GM12878 (cell line): ENCODE measurements at regions not wholly inside any gene's neighbourhood (a gene's known extent, or its start where the extent isn't known, plus 50 kb on each side); places are given as distances from the start of the nearest gene placed in this dataset.
A peak's percentile ranks its signal among the peaks of the same experiment; 100 is the strongest.

Experiments used
- ATAC-seq: fragments of 200-7000 bp; cut with Tn5 transposase; 3 replicates; pipeline ENCODE4 v1.9.1; 2020; ENCODE audit warnings: mild to moderate bottlenecking, moderate library complexity
- BruUV-seq: library from RNA; stranded (reverse); fragments of 400-500 nt; replicated peaks from 2 replicates; lab custom pipeline; 2021; lab: Mats Ljungman, UMichigan
- CTCF ChIA-PET: fragments of 300-600 bp; sonication (Branson Sonifier 250); formaldehyde crosslinking; extraction: SDS; loops from one replicate; lab custom pipeline; 2021; ENCODE audit warnings: inconsistent platforms; lab: Yijun Ruan, JAX
- POLR2A ChIA-PET: fragments of 350-600 bp; formaldehyde crosslinking; extraction: SDS; loops from one replicate; lab custom pipeline; 2021; ENCODE audit warnings: inconsistent platforms; lab: Charles Lee
- RAD21 ChIA-PET: fragments of 300-600 bp; sonication (Branson Sonifier 250); formaldehyde crosslinking; loops from one replicate; lab custom pipeline; 2023; ENCODE audit warnings: antibody characterized with exemption; ENCODE audit not compliant: unreplicated experiment; lab: Charles Lee
- SMC1A ChIA-PET: fragments of 300-600 bp; sonication (Branson Sonifier 250); formaldehyde crosslinking; loops from one replicate; lab custom pipeline; 2023; ENCODE audit not compliant: unreplicated experiment, uncharacterized antibody; lab: Charles Lee
- DNase-seq: peaks from one replicate; pipeline ENCODE4 v3.0.0-alpha.2; 2011; ENCODE audit warnings: low read depth, low spot score
- FAIRE-seq: peaks from 3 replicates; lab custom pipeline; 2011; peaks lifted over from hg19 to GRCh38; lab: Jason Lieb, UNC
- H2AFZ ChIP-seq: 2 replicates; pipeline ENCODE4 v1.6.0; 2011; ENCODE audit warnings: low read depth, low read length, control low read depth; ENCODE audit not compliant: control insufficient read depth
- H3K27ac ChIP-seq: 2 replicates; pipeline ENCODE4 v1.5.1; 2011; ENCODE audit warnings: control low read depth; ENCODE audit not compliant: control insufficient read depth, insufficient read depth
- H3K27me3 ChIP-seq, 2 experiments: replicated peaks in 1 of 2; 2 replicates each; pipeline versions ENCODE4 v1.6.0 to v1.6.1; 2011; ENCODE audit warnings: low read length in 1 of 2; ENCODE audit not compliant: control insufficient read depth in 2 of 2, insufficient read depth in 2 of 2
- H3K36me3 ChIP-seq, 2 experiments: 2 replicates each; pipeline ENCODE4 v1.5.1; 2011; ENCODE audit warnings: low read length in 1 of 2; ENCODE audit not compliant: control insufficient read depth in 2 of 2, insufficient read depth in 2 of 2
- H3K4me1 ChIP-seq: 2 replicates; pipeline ENCODE4 v1.6.1; 2011; ENCODE audit warnings: mild to moderate bottlenecking, low read length, moderate library complexity, mixed read lengths; ENCODE audit not compliant: control insufficient read depth, insufficient read depth
- H3K4me2 ChIP-seq: 2 replicates; pipeline ENCODE4 v1.6.0; 2011; ENCODE audit warnings: control low read depth; ENCODE audit not compliant: control insufficient read depth, insufficient read depth
- H3K4me3 ChIP-seq: fragments of 200-600 bp; sonication (generic); 2 replicates; pipeline ENCODE4 v1.5.1; 2016
- H3K79me2 ChIP-seq: 2 replicates; pipeline ENCODE4 v1.6.0; 2011; ENCODE audit warnings: low read length; ENCODE audit not compliant: control insufficient read depth, insufficient read depth
- H3K9ac ChIP-seq: 2 replicates; pipeline ENCODE4 v1.8.0; 2011; ENCODE audit warnings: low read length, control low read depth, mixed read lengths; ENCODE audit not compliant: control insufficient read depth, insufficient read depth
- H3K9me3 ChIP-seq: replicated peaks from 3 replicates; pipeline ENCODE4 v1.5.1; 2011; ENCODE audit warnings: mild to moderate bottlenecking, low read length; ENCODE audit not compliant: control insufficient read depth, insufficient read depth
- H4K20me1 ChIP-seq: 2 replicates; pipeline ENCODE4 v1.6.0; 2011; ENCODE audit not compliant: control insufficient read depth, insufficient read depth
- BACH1 ChIP-seq: fragments of 450-650 bp; IDR thresholded peaks from 2 replicates; pipeline ENCODE4 v1.6.1; 2017; ENCODE audit warnings: mild to moderate bottlenecking, borderline replicate concordance
- EED ChIP-seq: sonication (generic); IDR thresholded peaks from 2 replicates; pipeline ENCODE4 v1.6.1; 2016; ENCODE audit warnings: antibody characterized with exemption, low read depth
- HDAC6 ChIP-seq: fragments of 200-600 bp; sonication (generic); IDR thresholded peaks from one replicate; pipeline ENCODE4 v1.8.0; 2017; ENCODE audit warnings: antibody characterized with exemption; ENCODE audit not compliant: unreplicated experiment
- RAD51 ChIP-seq: fragments of 450-650 bp; IDR thresholded peaks from 2 replicates; pipeline ENCODE4 v1.6.1; 2016; ENCODE audit warnings: moderate library complexity, mild to moderate bottlenecking, inconsistent platforms
- SMARCA5 ChIP-seq: fragments of 450-650 bp; IDR thresholded peaks from 2 replicates; pipeline ENCODE4 v1.6.1; 2017; ENCODE audit warnings: mild to moderate bottlenecking
- TBL1XR1 ChIP-seq: IDR thresholded peaks from 2 replicates; pipeline ENCODE4 v1.6.1; 2012; ENCODE audit warnings: low read depth, low read length, improper control_type of control experiment
- WGBS: methylation state at CpG from one replicate; pipeline ENCODE4 v1.1.6; 2016; ENCODE audit warnings: low lambda C conversion rate; ENCODE audit not compliant: insufficient replicate concordance, insufficient coverage; ENCODE audit errors: missing lambda C conversion rate; 5-methylcytosine and 5-hydroxymethylcytosine counted together
- in situ Hi-C: fragments of 300-500 bp; cut with MboI; formaldehyde crosslinking; loops from 9 replicates; pipeline ENCODE4 v1.14.3; 2018; ENCODE audit warnings: mixed read lengths
- intact Hi-C: fragments of 100-400 bp; cut with micrococcal nuclease; formaldehyde crosslinking; loops from one replicate; pipeline ENCODE4 v1.14.2; 2022; ENCODE audit not compliant: unreplicated experiment
- TF ChIP-seq, protein P1 (sequence below): fragments of 450-650 bp; IDR thresholded peaks from 2 replicates; pipeline ENCODE4 v1.6.1; 2017; ENCODE audit warnings: mild to moderate bottlenecking
- TF ChIP-seq, protein P2 (sequence below): IDR thresholded peaks from 2 replicates; pipeline ENCODE4 v1.6.1; 2012; ENCODE audit warnings: mild to moderate bottlenecking, low read depth, low read length
- TF ChIP-seq, protein P3 (sequence below), 3 experiments: IDR thresholded peaks in 2 of 3; conservative IDR thresholded peaks in 1 of 3; 2 replicates each; pipeline ENCODE4 v1.5.1; 2011; ENCODE audit warnings: low read depth in 3 of 3, low read length in 3 of 3, mild to moderate bottlenecking in 3 of 3, control low read depth in 2 of 3, moderate library complexity in 2 of 3, inconsistent platforms in 1 of 3, mixed read lengths in 1 of 3; ENCODE audit not compliant: control insufficient read depth in 2 of 3, insufficient read depth in 1 of 3; ENCODE audit errors: extremely low read depth in 1 of 3

DNA sequence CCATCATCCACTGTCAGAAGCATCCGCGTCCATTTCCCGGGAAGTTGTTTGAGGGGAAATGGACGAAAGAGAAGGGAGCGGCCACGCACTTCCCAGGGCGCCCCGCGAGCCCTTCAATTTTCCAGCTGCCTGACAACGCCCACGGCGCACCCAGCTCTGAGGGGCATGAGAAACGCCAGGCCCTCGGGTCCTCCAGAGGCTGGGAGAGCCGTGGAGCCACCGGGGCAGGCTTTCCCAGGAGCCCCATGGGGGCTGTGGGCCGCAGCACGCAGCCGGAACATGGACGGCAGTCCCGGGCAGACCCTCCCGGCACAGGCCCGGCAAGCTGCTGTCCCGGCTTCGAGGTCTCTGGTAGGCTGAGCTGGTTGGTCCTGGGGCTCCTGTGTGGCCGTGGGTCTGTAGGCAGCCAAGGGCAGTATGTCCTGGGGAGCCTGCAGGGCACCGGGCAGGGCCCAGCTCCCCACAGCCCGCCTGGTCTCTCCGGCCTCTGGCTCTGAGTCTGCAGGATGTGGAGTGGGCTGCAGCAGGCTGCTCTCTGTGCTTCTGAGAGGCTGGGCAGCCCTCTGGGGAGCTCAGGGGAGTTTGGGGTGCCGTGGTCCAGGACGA lies 115.2 kb downstream of the FAM53A start (continued):
- TF ChIP-seq, protein P1, sequence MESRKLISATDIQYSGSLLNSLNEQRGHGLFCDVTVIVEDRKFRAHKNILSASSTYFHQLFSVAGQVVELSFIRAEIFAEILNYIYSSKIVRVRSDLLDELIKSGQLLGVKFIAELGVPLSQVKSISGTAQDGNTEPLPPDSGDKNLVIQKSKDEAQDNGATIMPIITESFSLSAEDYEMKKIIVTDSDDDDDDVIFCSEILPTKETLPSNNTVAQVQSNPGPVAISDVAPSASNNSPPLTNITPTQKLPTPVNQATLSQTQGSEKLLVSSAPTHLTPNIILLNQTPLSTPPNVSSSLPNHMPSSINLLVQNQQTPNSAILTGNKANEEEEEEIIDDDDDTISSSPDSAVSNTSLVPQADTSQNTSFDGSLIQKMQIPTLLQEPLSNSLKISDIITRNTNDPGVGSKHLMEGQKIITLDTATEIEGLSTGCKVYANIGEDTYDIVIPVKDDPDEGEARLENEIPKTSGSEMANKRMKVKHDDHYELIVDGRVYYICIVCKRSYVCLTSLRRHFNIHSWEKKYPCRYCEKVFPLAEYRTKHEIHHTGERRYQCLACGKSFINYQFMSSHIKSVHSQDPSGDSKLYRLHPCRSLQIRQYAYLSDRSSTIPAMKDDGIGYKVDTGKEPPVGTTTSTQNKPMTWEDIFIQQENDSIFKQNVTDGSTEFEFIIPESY: no peak
- TF ChIP-seq HDAC6 (no peak), RAD51 (no peak), SMARCA5 (no peak)
- TF ChIP-seq, protein P2, sequence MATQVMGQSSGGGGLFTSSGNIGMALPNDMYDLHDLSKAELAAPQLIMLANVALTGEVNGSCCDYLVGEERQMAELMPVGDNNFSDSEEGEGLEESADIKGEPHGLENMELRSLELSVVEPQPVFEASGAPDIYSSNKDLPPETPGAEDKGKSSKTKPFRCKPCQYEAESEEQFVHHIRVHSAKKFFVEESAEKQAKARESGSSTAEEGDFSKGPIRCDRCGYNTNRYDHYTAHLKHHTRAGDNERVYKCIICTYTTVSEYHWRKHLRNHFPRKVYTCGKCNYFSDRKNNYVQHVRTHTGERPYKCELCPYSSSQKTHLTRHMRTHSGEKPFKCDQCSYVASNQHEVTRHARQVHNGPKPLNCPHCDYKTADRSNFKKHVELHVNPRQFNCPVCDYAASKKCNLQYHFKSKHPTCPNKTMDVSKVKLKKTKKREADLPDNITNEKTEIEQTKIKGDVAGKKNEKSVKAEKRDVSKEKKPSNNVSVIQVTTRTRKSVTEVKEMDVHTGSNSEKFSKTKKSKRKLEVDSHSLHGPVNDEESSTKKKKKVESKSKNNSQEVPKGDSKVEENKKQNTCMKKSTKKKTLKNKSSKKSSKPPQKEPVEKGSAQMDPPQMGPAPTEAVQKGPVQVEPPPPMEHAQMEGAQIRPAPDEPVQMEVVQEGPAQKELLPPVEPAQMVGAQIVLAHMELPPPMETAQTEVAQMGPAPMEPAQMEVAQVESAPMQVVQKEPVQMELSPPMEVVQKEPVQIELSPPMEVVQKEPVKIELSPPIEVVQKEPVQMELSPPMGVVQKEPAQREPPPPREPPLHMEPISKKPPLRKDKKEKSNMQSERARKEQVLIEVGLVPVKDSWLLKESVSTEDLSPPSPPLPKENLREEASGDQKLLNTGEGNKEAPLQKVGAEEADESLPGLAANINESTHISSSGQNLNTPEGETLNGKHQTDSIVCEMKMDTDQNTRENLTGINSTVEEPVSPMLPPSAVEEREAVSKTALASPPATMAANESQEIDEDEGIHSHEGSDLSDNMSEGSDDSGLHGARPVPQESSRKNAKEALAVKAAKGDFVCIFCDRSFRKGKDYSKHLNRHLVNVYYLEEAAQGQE: no peak
- TF ChIP-seq, all 136 proteins: peak for 0

DNA sequence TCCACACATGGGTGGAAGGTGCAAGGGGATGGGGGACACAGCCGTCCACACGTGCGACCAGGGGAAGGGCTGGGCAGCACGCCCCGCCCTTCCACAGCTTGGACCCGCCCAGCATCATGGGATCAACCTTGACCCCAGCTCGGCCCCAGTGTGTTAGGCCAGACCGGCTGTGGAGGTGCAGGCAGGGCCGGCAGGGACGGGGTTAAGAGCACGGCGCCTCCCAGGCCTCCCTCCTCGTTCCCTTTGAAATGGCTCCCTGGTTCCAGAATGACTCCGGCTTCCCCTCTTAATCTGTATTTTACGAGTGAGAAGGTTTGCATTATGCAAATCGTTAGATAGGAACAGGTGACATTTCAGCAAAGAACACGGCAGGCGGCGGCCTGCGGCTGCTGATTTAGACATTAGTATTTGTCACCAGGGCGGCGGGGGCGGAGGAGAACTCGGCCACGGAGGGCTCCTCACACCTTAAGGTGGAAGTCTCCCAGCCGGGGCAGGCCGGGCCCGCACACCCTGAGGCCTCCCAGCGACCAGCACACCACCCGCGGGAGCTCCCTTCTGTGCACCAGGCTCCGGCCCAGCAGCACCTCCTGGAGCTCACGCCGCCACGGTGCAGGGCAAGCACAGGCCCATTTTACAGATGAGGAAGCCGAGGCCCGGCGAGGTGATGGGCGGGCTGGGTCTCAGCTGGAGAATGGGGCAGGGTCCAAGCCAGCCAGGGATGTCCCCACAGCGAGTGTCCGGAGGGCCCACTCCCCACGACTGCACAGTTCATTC lies 116.1 kb downstream of the FAM53A start:
- Histone ChIP-seq H4K20me1 (no peaks in the 10 kb centered on the region), H3K27ac (no peak overlapping the region), H3K4me2 (no peak overlapping the region), H3K9me3 (no peaks in the 10 kb centered on the region), H3K9ac (no peak overlapping the region), H2AFZ (no peak overlapping the region), H3K36me3 (no peaks in the 10 kb centered on the region), H3K4me3 (no peak overlapping the region), H3K4me1 (no peaks in the 10 kb centered on the region)
- intact Hi-C loops: no loop called here
- WGBS: 7% methylated on average over 38 of the region's 42 CpGs
- in situ Hi-C loops: no loop called here
- no TSS peak for BruUV-seq
- ChIA-PET RAD21 (no interaction called here), POLR2A (no interaction called here), CTCF (no interaction called here)
- FAIRE-seq: no peak
- no peak for DNase-seq
- peak; percentile 70 for ATAC-seq
- no peak for TF ChIP-seq TBL1XR1
- no peak for TF ChIP-seq BACH1
- no peak for TF ChIP-seq EED
- TF ChIP-seq, protein P3, sequence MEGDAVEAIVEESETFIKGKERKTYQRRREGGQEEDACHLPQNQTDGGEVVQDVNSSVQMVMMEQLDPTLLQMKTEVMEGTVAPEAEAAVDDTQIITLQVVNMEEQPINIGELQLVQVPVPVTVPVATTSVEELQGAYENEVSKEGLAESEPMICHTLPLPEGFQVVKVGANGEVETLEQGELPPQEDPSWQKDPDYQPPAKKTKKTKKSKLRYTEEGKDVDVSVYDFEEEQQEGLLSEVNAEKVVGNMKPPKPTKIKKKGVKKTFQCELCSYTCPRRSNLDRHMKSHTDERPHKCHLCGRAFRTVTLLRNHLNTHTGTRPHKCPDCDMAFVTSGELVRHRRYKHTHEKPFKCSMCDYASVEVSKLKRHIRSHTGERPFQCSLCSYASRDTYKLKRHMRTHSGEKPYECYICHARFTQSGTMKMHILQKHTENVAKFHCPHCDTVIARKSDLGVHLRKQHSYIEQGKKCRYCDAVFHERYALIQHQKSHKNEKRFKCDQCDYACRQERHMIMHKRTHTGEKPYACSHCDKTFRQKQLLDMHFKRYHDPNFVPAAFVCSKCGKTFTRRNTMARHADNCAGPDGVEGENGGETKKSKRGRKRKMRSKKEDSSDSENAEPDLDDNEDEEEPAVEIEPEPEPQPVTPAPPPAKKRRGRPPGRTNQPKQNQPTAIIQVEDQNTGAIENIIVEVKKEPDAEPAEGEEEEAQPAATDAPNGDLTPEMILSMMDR (IDR thresholded peaks at IDR 0.05 in 2 of 3, conservative IDR thresholded peaks at IDR 0.05 in 1 of 3; ENCODE audit: control insufficient read depth in 2 of 3, extremely low read depth in 1 of 3, insufficient read depth in 1 of 3, low read depth in 3 of 3, low read length in 3 of 3): peak in 2 of 3 experiments; percentile 3 to 25; a peak in 1 of 6 replicates
- TF ChIP-seq, all 136 proteins: peak for 1
- SMC1A ChIA-PET: no interaction called here
- no peaks in the 10 kb centered on the region for H3K79me2 ChIP-seq
- no peaks in the 10 kb centered on the region for H3K27me3 ChIP-seq
